KBM-7 (cell line): ENCODE measurements at regions not wholly inside any gene's neighbourhood (a gene's known extent, or its start where the extent isn't known, plus 50 kb on each side); places are given as distances from the start of the nearest gene placed in this dataset.

Experiments
- DNase-seq: peaks from one replicate; pipeline ENCODE4 v3.0.0-alpha.2; 2015
- in situ Hi-C: fragments of 300-500 bp; cut with MboI; formaldehyde crosslinking; loops from 2 replicates; pipeline ENCODE4 v1.14.3; 2020; ENCODE audit warnings: low sequenced_read_pairs, low pct_unique_long_range_greater_than_20kb, mixed read lengths

DNA sequence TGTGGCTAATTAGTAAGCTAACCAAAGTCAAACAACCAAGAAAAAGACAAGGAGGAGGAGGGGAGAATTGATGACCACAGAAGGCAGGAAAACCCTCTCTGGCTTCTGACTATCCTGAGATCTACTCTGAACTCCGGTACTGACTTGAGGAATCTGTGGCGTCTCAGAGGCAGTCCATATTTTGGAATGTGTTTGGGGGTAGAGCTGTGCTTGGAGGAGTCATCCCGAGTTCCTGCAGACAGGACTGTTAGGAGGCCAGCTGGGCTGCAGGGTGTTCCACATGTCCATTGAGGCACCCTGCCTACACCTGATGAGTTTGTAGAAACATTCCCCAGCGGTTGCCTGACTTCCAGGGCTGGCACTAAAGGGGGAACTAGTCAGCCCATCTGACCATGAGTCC lies 91.6 kb downstream of the PLCE1 start:
- no peak for DNase-seq
- in situ Hi-C loops: no loop called here

GRCh38 chr10:94085766-94086437 lies 92.2 kb downstream of the PLCE1 start:
- in situ Hi-C loops: no loop called here
- DNase-seq: no peak

DNA sequence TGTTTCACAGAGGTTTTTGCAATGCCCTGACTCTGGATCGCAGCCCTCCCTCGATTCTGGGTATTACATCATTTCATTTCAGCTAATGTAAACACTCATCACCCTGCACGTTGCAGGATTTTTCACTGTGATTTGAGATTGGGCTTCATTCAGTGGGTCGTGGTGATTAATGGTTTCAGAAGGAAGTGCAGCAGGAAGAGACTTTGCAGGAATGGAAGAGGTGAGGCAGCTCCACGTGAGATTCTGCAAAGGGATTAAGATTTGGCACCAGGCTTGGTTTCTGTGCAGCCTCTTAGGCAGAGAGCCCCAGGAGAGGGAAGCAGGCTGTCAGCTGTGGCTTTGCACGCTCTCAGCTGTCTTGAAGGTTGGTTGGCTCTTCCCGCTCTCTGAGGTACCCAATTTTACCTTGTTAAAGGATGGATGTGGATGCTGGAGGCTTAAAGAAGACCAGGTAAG lies 95.2 kb downstream of the PLCE1 start:
- no peak for DNase-seq
- in situ Hi-C loops: no loop called here

DNA sequence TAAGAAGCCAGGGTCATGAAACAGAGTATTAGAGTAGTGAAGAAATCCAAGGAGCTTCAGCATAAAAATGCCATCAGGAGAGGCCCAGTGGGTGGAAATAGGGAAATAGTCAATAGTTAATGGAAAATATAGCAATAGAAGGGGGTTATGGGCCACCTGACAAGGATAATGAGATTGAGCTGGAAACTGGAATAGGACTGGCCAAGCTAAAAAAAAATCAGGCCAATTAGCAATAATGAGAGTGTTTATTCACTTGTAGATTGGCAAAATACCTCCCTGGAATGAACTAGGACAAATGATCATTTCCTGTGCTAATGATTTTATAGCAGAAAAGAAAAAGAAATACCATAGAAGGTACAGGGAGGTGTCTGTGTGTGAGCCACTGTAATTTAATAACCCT lies 97.9 kb downstream of the PLCE1 start:
- no peak for DNase-seq
- in situ Hi-C loops: no loop called here

DNA sequence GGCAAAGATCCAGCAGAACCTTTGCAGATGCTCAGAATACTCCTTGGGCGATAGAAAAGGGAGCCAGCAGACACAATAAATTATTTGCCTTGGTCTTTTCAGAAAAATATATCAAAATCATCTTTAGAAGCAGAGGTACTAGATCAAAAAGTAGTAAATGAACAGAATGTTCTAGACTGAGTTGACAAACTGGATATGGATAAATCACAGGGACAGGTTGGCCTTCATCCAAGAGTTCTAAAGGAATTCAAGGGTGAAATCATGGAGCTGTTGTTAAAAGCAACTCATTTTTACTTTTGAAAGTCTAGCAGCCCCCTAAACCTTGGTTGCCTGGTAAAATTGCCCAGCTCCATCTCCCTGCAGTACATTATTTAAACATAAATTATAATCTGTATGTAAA lies 99.1 kb downstream of the PLCE1 start:
- in situ Hi-C loops: no loop called here
- DNase-seq: no peak

- in situ Hi-C loops: no loop called here
- DNase-seq: no peak
Measured at GRCh38 chr10:94093286-94093905, 99.7 kb downstream of the PLCE1 start.

- in situ Hi-C loops: no loop called here
- DNase-seq: no peak
Measured at GRCh38 chr10:94094540-94094939, 100.8 kb downstream of the PLCE1 start.

DNA sequence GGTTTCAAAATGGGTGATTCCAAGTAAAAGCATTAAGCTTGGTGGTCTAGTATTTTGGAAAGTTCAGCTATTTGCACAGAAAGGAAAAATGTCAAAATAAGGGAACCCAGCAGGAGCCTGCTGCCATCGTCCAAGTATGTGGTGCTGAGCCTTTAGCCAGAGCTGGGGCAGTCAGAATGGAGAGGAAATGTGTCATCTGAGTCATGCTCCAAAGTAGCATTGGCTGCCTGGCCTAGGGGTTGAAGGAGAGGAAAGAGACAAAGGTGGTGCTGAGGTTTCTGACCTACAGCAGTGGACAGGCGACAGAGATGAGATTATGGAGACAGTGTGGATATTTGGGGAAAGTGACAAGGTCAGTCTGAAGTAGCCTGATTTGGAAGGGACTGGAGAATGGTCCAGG lies 103.9 kb downstream of the PLCE1 start:
- DNase-seq: no peak
- in situ Hi-C loops: no loop called here

DNA sequence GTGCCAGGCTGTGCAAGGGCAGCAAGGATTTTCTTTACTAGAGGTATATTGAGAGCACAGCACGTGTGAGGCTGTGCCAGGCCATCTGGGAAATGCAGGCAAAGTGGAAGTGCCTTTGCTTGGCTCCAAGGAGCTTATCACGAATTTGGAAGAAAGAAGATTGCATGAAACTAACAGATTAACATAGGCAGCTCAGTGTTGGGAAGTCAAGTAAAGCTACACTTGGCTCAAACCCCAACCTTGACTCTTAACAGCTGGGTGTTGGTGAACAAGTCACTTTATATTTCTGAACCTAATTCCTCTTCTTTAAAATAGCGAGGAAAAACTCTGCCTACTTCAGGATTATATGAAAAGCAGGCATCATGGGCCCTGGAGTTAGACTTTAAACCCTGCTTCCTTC lies 105.2 kb downstream of the PLCE1 start:
- no peak for DNase-seq
- in situ Hi-C loops: no loop called here

DNA sequence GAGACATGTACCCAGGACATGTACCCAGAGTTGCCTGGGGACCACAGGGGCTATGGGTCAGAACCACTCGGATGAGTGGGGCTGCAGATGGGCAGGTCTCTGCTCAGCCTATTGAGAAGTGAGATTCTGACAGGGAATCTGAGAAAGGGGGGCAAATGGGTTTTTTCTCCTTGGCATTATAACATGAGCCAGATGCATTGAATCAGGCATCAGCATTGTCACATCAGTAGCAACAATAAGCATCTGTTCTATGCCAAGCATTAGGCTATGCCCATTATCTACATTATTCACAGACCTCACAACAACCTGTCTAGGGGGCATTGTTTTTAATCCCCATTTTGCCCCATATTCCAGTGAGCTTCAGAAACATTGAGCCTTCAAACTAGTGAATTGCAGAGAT lies 108.2 kb downstream of the PLCE1 start:
- in situ Hi-C loops: no loop called here
- no peak for DNase-seq

DNA sequence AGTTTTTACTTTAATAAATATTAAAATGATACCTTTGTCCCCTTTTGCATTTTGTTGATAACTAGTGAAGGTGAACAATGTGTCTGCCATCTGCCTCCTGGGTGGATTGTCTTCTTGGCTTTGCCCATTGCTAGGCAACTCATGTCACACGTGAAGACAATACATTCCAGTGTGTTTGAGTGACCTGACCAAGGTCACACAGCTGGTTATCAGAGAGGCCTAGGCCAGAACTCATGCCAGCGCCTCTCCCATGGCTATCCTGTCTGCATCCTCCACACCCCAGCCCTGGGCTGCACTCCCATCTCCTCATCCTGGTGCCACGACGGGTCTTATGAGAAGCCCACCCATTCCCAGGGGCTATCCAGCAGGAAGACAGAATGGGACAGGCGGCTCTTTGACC lies 108.7 kb downstream of the PLCE1 start:
- in situ Hi-C loops: no loop called here

DNA sequence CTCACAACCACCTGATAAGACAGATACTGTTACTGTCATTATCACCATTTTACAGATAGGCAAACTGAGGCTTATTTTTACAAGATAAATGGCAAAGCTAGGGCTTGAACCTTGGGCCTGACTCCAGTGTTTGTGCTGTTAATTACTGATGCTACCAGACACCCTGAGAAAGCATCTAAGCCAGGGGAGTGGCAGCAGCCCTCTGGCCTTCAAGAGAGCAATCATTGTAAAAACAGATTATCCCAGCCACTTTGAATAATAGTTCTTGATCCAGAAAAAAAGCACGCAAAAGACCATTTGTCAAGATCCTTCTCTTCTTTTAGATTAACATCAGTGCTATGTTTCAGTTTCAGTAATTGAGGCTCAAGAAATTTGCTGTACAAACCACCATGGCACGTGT lies 109.5 kb downstream of the PLCE1 start:
- in situ Hi-C loops: no loop called here
- no peak for DNase-seq

More for the DNA sequence above, 108.7 kb downstream of the PLCE1 start:
- no peak for DNase-seq

- no peak for DNase-seq
- in situ Hi-C loops: no loop called here
Measured at GRCh38 chr10:94103801-94104221, 110.1 kb downstream of the PLCE1 start.

DNA sequence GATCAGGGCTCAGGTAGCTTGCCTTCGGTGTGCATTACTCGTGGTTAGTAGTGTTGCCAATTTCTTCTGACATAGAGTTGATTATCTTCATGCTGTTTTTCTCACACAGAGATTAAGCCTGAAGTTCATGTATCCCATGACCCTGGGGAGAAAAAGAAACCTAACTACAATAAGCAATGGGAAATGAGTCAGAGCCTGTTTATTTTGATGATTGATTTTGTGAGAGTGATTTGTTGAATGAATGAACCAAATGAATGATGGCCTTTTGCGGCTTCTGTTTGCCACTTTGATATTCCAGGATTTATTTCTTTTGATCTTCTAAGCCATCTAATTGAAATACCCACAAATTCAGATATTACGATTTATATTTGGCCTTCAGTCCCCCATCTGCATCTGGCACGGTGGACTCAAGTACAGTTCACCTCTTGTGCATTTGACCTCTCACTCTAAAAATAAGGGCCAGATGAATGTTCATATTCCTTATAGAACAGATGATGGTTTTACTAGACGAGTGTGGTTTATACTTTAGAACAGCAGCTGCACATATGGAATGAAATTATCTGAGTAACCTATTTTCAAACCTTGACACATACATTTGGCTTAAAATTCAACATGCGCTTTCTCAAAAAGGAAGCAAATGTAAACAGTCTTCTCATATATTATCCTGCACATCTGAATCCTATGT lies 110.7 kb downstream of the PLCE1 start:
- DNase-seq: no peak
- in situ Hi-C loops: no loop called here

- in situ Hi-C loops: no loop called here
- no peak for DNase-seq
Measured at GRCh38 chr10:94105226-94105625, 111.5 kb downstream of the PLCE1 start.

DNA sequence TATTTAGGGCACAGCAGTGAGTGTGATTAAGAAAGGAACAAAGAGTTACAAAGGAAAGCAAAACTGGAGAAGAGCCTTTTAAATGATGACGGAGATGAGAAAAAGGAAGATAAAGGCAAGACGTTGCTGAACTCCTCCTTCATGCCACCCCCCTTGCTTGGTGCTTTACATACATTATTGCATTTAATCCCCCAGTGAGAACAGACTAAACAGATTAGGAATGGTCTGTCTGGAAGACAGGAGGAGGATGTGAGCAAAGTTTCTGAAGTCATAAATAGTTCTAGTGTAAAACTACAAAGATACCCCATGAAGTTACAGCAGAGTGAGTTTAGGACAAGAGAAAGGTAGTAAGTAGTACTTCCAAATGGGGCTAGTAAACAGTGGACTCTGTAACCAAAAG lies 113.5 kb downstream of the PLCE1 start:
- DNase-seq: no peak
- in situ Hi-C loops: no loop called here

DNA sequence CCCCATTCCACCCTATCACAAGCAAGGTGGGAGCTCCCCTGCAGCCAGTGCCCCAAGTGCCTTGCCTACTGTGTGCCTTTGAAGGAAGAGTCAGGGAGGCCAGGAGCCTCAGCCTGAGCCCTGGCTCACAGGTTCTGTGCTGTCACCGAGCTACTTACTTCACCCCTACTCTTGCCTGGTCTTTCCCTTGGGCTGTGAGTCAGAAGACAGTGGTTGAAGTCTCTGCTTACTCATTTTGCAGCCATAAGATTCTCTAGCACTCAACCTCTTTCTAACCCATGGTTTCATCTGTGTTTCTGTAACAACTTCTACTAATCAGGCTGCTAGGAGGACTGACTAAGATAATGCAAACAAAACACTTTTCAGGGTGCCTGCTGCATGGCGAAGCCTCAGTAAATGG lies 114.5 kb downstream of the PLCE1 start:
- DNase-seq: no peak
- in situ Hi-C loops: no loop called here

DNA sequence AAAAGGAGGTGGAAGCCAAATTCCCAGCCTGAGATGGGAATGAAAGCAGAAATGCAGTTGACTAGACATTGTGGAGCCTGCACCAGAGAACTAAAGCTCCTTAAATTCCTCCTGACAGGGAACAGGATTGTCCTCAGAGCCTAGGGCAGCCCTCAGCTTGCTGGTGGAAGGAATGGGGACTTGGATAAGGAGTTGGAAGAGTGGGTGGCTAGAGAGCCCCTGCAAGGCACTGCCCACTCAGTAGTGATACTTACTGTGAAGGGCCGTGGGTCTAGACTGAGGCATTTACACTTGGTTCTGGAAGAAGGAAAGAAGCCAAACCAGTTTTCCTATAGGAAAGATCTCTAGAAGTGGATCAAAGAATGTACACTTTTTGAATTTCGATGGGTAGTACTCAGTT lies 117.6 kb downstream of the PLCE1 start:
- no peak for DNase-seq
- in situ Hi-C loops: no loop called here

GRCh38 chr10:94112321-94112720 lies 118.6 kb downstream of the PLCE1 start:
- no peak for DNase-seq
- in situ Hi-C loops: no loop called here

DNA sequence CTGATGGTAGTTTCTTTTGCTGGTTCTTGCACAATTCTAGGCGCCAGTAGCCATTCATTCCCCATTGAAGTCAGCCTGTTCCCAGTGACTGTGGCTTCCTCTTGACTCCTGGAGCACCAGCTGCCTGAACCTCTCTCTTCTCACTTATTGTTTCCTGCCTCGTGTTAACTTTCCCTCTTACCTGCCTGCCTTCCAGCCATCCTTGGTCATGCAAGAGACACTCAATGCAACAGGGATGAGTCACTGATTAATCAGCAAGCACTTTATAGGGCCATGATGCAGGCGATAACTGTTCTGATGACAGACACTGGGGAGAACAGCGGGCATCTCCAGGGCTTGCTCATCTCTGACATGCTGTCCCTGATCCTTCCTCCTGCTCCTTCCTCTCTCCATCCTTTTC lies 122.0 kb downstream of the PLCE1 start:
- in situ Hi-C loops: no loop called here
- no peak for DNase-seq

DNA sequence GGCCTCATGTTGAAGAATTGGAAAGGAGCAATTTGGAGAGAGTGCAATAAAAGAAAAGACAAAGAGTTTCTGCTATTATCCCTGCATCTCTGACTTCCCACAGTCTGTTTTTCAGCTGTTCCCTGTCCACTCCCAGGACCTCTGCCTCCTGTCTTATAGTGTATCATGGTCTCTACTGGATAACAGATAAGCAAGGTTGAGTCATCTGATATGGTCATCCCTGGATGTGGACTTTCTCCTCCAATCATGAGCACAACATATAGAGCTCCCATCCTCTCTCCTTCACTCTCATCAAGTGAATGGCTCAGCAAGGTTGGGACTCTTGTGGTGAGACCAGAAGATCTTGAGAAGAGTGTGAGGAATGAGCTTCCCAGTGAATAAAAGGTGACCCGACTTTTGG lies 123.1 kb downstream of the PLCE1 start:
- in situ Hi-C loops: no loop called here
- no peak for DNase-seq
